Peyer's patch (tissue), 4 donors: ENCODE measurements at regions not wholly inside any gene's neighbourhood (a gene's known extent, or its start where the extent isn't known, plus 50 kb on each side); places are given as distances from the start of the nearest gene placed in this dataset.

Source experiments
- CTCF ChIP-seq, 6 experiments: fragments of 450-650 bp in 4 of 6; fragments of 200-600 bp in 2 of 6; sonication (generic) in 1 of 6; IDR thresholded peaks; one replicate each; pipeline ENCODE4 v1.5.1; 2017 to 2019; ENCODE audit warnings: antibody characterized with exemption in 6 of 6, mild to moderate bottlenecking in 3 of 6, moderate library complexity in 1 of 6
- POLR2A ChIP-seq, 2 donors: fragments of 450-650 bp; IDR thresholded peaks; one replicate each; pipeline ENCODE4 v1.5.1; 2017; ENCODE audit warnings: antibody characterized with exemption in 2 of 2, mild to moderate bottlenecking in 2 of 2, moderate library complexity in 2 of 2

GRCh38 chr12:83250866-83251265 is 564.2 kb downstream of the TMTC2 start:
- TF ChIP-seq CTCF (IDR thresholded peaks at IDR 0.05) (no peak), POLR2A (IDR thresholded peaks at IDR 0.05) (no peak)
